HepG2 (cell line): ENCODE measurements at regions not wholly inside any gene's neighbourhood (a gene's known extent, or its start where the extent isn't known, plus 50 kb on each side); places are given as distances from the start of the nearest gene placed in this dataset.
A peak's percentile ranks its signal among the peaks of the same experiment; 100 is the strongest.

Experiments used
- ATAC-seq: fragments of 200-7000 bp; cut with Tn5 transposase; 3 replicates; pipeline ENCODE4 v1.9.1; 2020; ENCODE audit warnings: mild to moderate bottlenecking, moderate library complexity
- BruUV-seq: library from RNA; stranded (reverse); fragments of 400-500 nt; replicated peaks from 2 replicates; lab custom pipeline; 2021; lab: Mats Ljungman, UMichigan
- CTCF ChIA-PET: fragments of 300-600 bp; formaldehyde crosslinking; extraction: SDS; loops from one replicate; lab custom pipeline; 2021; ENCODE audit warnings: low total read pairs, inconsistent platforms, low intra/inter-chr PET ratio; lab: Yijun Ruan, JAX
- POLR2A ChIA-PET: fragments of 350-600 bp; sonication (Branson Sonifier 250); formaldehyde crosslinking; loops from one replicate; lab custom pipeline; 2020; ENCODE audit warnings: antibody characterized with exemption, inconsistent platforms; lab: Yijun Ruan, JAX
- DNase-seq: peaks from one replicate; pipeline ENCODE4 v3.0.0-alpha.2; 2015; ENCODE audit warnings: low spot score
- FAIRE-seq: peaks from 3 replicates; lab custom pipeline; 2011; peaks lifted over from hg19 to GRCh38; lab: Jason Lieb, UNC
- H2AFZ ChIP-seq: one replicate; pipeline ENCODE4 v1.6.1; 2011; ENCODE audit warnings: low read length, inconsistent platforms
- H3K27ac ChIP-seq: fragments of 300-600 bp; 3 replicates; pipeline ENCODE4 v1.8.0; 2011; ENCODE audit warnings: mixed run types, mild to moderate bottlenecking, mixed read lengths, low read length, inconsistent platforms; ENCODE audit not compliant: insufficient read depth; ENCODE audit errors: extremely low read length
- H3K27me3 ChIP-seq, 2 experiments: fragments of 200-600 bp in 1 of 2; 2 replicates in 1 of 2; 3 replicates in 1 of 2; pipeline versions ENCODE4 v1.6.0 to v1.8.0; 2011; ENCODE audit warnings: low read length in 2 of 2, mild to moderate bottlenecking in 2 of 2, moderate library complexity in 2 of 2, inconsistent platforms in 1 of 2; ENCODE audit not compliant: insufficient read depth in 2 of 2, control insufficient read depth in 1 of 2
- H3K36me3 ChIP-seq, 2 experiments: fragments of 200-600 bp in 1 of 2; replicated peaks in 1 of 2; 2 replicates in 1 of 2; 3 replicates in 1 of 2; pipeline versions ENCODE4 v1.5.1 to v1.8.0; 2011; ENCODE audit warnings: low read length in 2 of 2, inconsistent platforms in 1 of 2; ENCODE audit not compliant: insufficient read depth in 2 of 2, control insufficient read depth in 1 of 2
- H3K4me1 ChIP-seq: 2 replicates; pipeline ENCODE4 v1.5.1; 2012; ENCODE audit warnings: low read length, inconsistent platforms; ENCODE audit not compliant: insufficient read depth
- H3K4me2 ChIP-seq: 2 replicates; pipeline ENCODE4 v1.6.0; 2011; ENCODE audit warnings: low read depth, low read length, inconsistent platforms
- H3K4me3 ChIP-seq, 3 experiments: fragments of 200-600 bp in 1 of 3; sonication (generic), shearing (Covaris generic) in 1 of 3; replicated peaks in 1 of 3; 2 replicates each; pipeline ENCODE4 v1.5.1; 2011 to 2016; ENCODE audit warnings: low read length in 3 of 3, inconsistent platforms in 2 of 3, low read depth in 2 of 3, mild to moderate bottlenecking in 2 of 3, control low read depth in 1 of 3, mixed read lengths in 1 of 3; ENCODE audit not compliant: insufficient read depth in 1 of 3
- H3K79me2 ChIP-seq: one replicate; pipeline ENCODE4 v1.6.1; 2011; ENCODE audit warnings: low read length, inconsistent platforms; ENCODE audit not compliant: insufficient read depth
- H3K9ac ChIP-seq: 2 replicates; pipeline ENCODE4 v1.6.0; 2011; ENCODE audit warnings: mild to moderate bottlenecking, low read depth, low read length, inconsistent platforms; ENCODE audit not compliant: insufficient read depth
- H3K9me3 ChIP-seq: 2 replicates; pipeline ENCODE4 v1.5.1; 2012; ENCODE audit warnings: mild to moderate bottlenecking, low read length
- H4K20me1 ChIP-seq: 2 replicates; pipeline ENCODE4 v1.6.0; 2011; ENCODE audit warnings: inconsistent platforms, mild to moderate bottlenecking, low read length, moderate library complexity; ENCODE audit not compliant: insufficient read depth
- BCLAF1 ChIP-seq: fragments of 450-650 bp; IDR thresholded peaks from 2 replicates; pipeline ENCODE4 v1.6.1; 2017; ENCODE audit warnings: mild to moderate bottlenecking
- CREB1 ChIP-seq, 2 experiments: fragments of 450-650 bp in 1 of 2; IDR thresholded peaks; 2 replicates each; pipeline ENCODE4 v1.6.1; 2016 to 2017; ENCODE audit warnings: control low read depth in 1 of 2, mild to moderate bottlenecking in 1 of 2, missing compliant biosample characterization in 1 of 2, missing genetic modification characterization in 1 of 2
- ELF1 ChIP-seq: sonication (generic); formaldehyde crosslinking; IDR thresholded peaks from 2 replicates; pipeline ENCODE4 v1.4.0; 2020; ENCODE audit warnings: missing genetic modification reagents
- HES4 ChIP-seq: sonication (generic); formaldehyde crosslinking; IDR thresholded peaks from 2 replicates; pipeline ENCODE4 v1.9.0; 2021; ENCODE audit warnings: mild to moderate bottlenecking, missing genetic modification reagents, borderline replicate concordance
- MLXIP ChIP-seq: sonication (generic); formaldehyde crosslinking; IDR thresholded peaks from 2 replicates; pipeline ENCODE4 v1.9.0; 2021; ENCODE audit warnings: missing genetic modification reagents, borderline replicate concordance
- RELA ChIP-seq: sonication (generic); formaldehyde crosslinking; IDR thresholded peaks from 2 replicates; pipeline ENCODE4 v1.4.0; 2020; ENCODE audit warnings: missing genetic modification reagents
- ZNF589 ChIP-seq: sonication (generic); formaldehyde crosslinking; conservative IDR thresholded peaks from 2 replicates; pipeline ENCODE4 v1.8.0; 2022; ENCODE audit warnings: mild to moderate bottlenecking, moderate library complexity, missing genetic modification reagents
- WGBS: methylation state at CpG from one replicate; pipeline ENCODE4 v1.1.6; 2017; ENCODE audit warnings: low lambda C conversion rate; 5-methylcytosine and 5-hydroxymethylcytosine counted together
- in situ Hi-C: cut with HindIII; loops from 2 replicates; pipeline ENCODE4 v1.10.0; 2017; ENCODE audit warnings: low pct_unique_long_range_greater_than_20kb; ENCODE audit not compliant: extremely low pct_ligation_motif_present
- intact Hi-C: fragments of 100-400 bp; cut with micrococcal nuclease; formaldehyde crosslinking; loops from one replicate; pipeline ENCODE4 v1.10.0; 2022; ENCODE audit not compliant: unreplicated experiment

- peaks cover 12% of the 10 kb centered on the region; the same call in 1 of the 2 replicates for H3K4me1 ChIP-seq
- no peak for FAIRE-seq
- TF ChIP-seq MLXIP (CRISPR knock-in tag) (no peak), CREB1 (IDR thresholded peaks at IDR 0.05) (0 out of 2 replicates have a peak, but pooled peaks have one; percentile 45), CREB1 (CRISPR knock-in tag; IDR thresholded peaks at IDR 0.05) (no peak)
- no TSS peak for BruUV-seq
- H3K27ac ChIP-seq, result no peak overlapping the region
- intact Hi-C loops, result no loop called here
- no peak for ATAC-seq
- no peak overlapping the region for H3K4me2 ChIP-seq
- H4K20me1 ChIP-seq, result no peaks in the 10 kb centered on the region
- H3K9ac ChIP-seq, result no peak overlapping the region
- no peak overlapping the region for H3K4me3 ChIP-seq
- H3K36me3 ChIP-seq, result no peaks in the 10 kb centered on the region
- no peak overlapping the region for H2AFZ ChIP-seq
- no peaks in the 10 kb centered on the region for H3K79me2 ChIP-seq
- no peak for DNase-seq
- in situ Hi-C loops, result no loop called here
- ChIA-PET POLR2A (no interaction called here), CTCF (no interaction called here)
- 16% methylated on average over 4 of the region's 4 CpGs for WGBS
- H3K27me3 ChIP-seq, result no peaks in the 10 kb centered on the region
- no peaks in the 10 kb centered on the region for H3K9me3 ChIP-seq
Observed at GRCh38 chr6:100171533-100172321, 177.7 kb upstream of the MCHR2 start.

GRCh38 chr6:100168148-100168547 is 174.1 kb upstream of the MCHR2 start:
- WGBS, result 10% methylated on average over 3 of the region's 3 CpGs
- ATAC-seq (no peak), DNase-seq (no peak), FAIRE-seq (no peak)
- CTCF ChIA-PET, result no interaction called here
- Histone ChIP-seq H4K20me1 (no peaks in the 10 kb centered on the region), H3K4me3 (no peak overlapping the region), H3K79me2 (no peaks in the 10 kb centered on the region), H3K4me1 (no peaks in the 10 kb centered on the region), H2AFZ (no peak overlapping the region), H3K27ac (no peak overlapping the region), H3K9ac (no peak overlapping the region), H3K36me3 (no peaks in the 10 kb centered on the region), H3K27me3 (no peaks in the 10 kb centered on the region), H3K9me3 (no peaks in the 10 kb centered on the region), H3K4me2 (no peak overlapping the region)
- in situ Hi-C loops, result no loop called here
- intact Hi-C loops, result no loop called here
- no TSS peak for BruUV-seq
- POLR2A ChIA-PET, result no interaction called here
- TF ChIP-seq HES4 (CRISPR knock-in tag), result no peak
- TF ChIP-seq ELF1, result no peak
- TF ChIP-seq ZNF589 (CRISPR knock-in tag), result no peak
- no peak for TF ChIP-seq RELA (CRISPR knock-in tag)
- no peak for TF ChIP-seq BCLAF1
